HCT116 (cell line): ENCODE measurements at regions not wholly inside any gene's neighbourhood (a gene's known extent, or its start where the extent isn't known, plus 50 kb on each side); places are given as distances from the start of the nearest gene placed in this dataset.

Experiments
- CEBPB ChIP-seq: IDR thresholded peaks from 2 replicates; pipeline ENCODE4 v1.6.1; 2012; ENCODE audit warnings: low read depth
- ELF1 ChIP-seq: IDR thresholded peaks from 2 replicates; pipeline ENCODE4 v1.6.1; 2012; ENCODE audit warnings: low read depth, borderline replicate concordance
- EZH2 ChIP-seq: fragments of 200-600 bp; sonication (generic); IDR thresholded peaks from 2 replicates; pipeline ENCODE4 v1.6.1; 2017; ENCODE audit warnings: antibody characterized with exemption, mixed run types
- EZH2phosphoT487 ChIP-seq: fragments of 200-600 bp; IDR thresholded peaks from 2 replicates; pipeline ENCODE4 v1.6.1; 2018; ENCODE audit warnings: antibody characterized with exemption, borderline replicate concordance
- POLR2AphosphoS5 ChIP-seq: IDR thresholded peaks from 2 replicates; pipeline ENCODE4 v1.6.1; 2011; ENCODE audit warnings: mild to moderate bottlenecking, low read depth, low read length, moderate library complexity
- SIN3A ChIP-seq: IDR thresholded peaks from 2 replicates; pipeline ENCODE4 v1.6.1; 2012; ENCODE audit warnings: low read depth
- ZNF274 ChIP-seq: fragments of 200-500 bp; sonication (Bioruptor generic); IDR thresholded peaks from 2 replicates; pipeline ENCODE4 v1.6.1; 2014; ENCODE audit warnings: mild to moderate bottlenecking, low read depth, low read length, inconsistent platforms
- TF ChIP-seq, protein P1 (sequence below), 3 experiments: fragments of 200-600 bp in 1 of 3; sonication (generic) in 1 of 3; IDR thresholded peaks in 2 of 3; conservative IDR thresholded peaks in 1 of 3; 2 replicates each; pipeline ENCODE4 v1.5.1; 2012 to 2017; ENCODE audit warnings: low read depth in 2 of 3, low read length in 2 of 3, antibody characterized with exemption in 1 of 3, borderline replicate concordance in 1 of 3, control low read depth in 1 of 3, mild to moderate bottlenecking in 1 of 3, mixed read lengths in 1 of 3, mixed run types in 1 of 3, moderate library complexity in 1 of 3; ENCODE audit not compliant: insufficient read depth in 1 of 3
- TF ChIP-seq, protein P2 (sequence below): IDR thresholded peaks from 2 replicates; pipeline ENCODE4 v1.6.1; 2012
- TF ChIP-seq, protein P3 (sequence below): IDR thresholded peaks from 2 replicates; pipeline ENCODE4 v1.6.1; 2011; ENCODE audit warnings: mild to moderate bottlenecking, low read length, moderate library complexity; ENCODE audit not compliant: insufficient replicate concordance; ENCODE audit errors: extremely low read depth
- TF ChIP-seq, protein P4 (sequence below): IDR thresholded peaks from 2 replicates; pipeline ENCODE4 v1.6.1; 2012; ENCODE audit warnings: low read depth

DNA sequence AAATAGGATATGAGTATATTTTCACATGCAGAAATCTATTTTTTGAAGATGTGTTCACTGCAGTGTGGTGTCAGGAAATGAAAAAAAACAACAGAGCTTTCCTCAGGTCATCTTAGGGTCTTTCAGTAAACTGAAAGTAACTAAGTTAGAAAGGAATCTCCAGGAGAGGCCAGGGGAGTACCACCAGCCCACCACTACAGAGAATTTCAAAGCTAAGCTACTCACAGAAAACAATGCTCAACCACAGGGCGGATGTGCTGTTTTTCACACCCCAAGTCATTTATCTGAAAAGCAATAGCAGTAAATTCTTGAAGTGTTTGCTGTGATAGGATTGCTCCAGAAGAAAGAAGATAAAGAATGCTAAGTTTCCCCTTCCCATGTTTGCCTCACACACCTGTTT is 79.0 kb downstream of the IFNG start:
- TF ChIP-seq, protein P1, sequence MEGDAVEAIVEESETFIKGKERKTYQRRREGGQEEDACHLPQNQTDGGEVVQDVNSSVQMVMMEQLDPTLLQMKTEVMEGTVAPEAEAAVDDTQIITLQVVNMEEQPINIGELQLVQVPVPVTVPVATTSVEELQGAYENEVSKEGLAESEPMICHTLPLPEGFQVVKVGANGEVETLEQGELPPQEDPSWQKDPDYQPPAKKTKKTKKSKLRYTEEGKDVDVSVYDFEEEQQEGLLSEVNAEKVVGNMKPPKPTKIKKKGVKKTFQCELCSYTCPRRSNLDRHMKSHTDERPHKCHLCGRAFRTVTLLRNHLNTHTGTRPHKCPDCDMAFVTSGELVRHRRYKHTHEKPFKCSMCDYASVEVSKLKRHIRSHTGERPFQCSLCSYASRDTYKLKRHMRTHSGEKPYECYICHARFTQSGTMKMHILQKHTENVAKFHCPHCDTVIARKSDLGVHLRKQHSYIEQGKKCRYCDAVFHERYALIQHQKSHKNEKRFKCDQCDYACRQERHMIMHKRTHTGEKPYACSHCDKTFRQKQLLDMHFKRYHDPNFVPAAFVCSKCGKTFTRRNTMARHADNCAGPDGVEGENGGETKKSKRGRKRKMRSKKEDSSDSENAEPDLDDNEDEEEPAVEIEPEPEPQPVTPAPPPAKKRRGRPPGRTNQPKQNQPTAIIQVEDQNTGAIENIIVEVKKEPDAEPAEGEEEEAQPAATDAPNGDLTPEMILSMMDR (IDR thresholded peaks at IDR 0.05 in 2 of 3, conservative IDR thresholded peaks at IDR 0.05 in 1 of 3; ENCODE audit: borderline replicate concordance in 1 of 3, insufficient read depth in 1 of 3, low read depth in 2 of 3, low read length in 2 of 3), result no peak
- no peak for TF ChIP-seq ELF1
- TF ChIP-seq, protein P2, sequence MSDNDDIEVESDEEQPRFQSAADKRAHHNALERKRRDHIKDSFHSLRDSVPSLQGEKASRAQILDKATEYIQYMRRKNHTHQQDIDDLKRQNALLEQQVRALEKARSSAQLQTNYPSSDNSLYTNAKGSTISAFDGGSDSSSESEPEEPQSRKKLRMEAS, result no peak
- no peak for TF ChIP-seq EZH2
- no peak for TF ChIP-seq SIN3A
- no peak for TF ChIP-seq POLR2AphosphoS5
- TF ChIP-seq ZNF274, result no peak
- TF ChIP-seq, protein P3, sequence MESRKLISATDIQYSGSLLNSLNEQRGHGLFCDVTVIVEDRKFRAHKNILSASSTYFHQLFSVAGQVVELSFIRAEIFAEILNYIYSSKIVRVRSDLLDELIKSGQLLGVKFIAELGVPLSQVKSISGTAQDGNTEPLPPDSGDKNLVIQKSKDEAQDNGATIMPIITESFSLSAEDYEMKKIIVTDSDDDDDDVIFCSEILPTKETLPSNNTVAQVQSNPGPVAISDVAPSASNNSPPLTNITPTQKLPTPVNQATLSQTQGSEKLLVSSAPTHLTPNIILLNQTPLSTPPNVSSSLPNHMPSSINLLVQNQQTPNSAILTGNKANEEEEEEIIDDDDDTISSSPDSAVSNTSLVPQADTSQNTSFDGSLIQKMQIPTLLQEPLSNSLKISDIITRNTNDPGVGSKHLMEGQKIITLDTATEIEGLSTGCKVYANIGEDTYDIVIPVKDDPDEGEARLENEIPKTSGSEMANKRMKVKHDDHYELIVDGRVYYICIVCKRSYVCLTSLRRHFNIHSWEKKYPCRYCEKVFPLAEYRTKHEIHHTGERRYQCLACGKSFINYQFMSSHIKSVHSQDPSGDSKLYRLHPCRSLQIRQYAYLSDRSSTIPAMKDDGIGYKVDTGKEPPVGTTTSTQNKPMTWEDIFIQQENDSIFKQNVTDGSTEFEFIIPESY, result no peak
- TF ChIP-seq EZH2phosphoT487, result no peak
- TF ChIP-seq, protein P4, sequence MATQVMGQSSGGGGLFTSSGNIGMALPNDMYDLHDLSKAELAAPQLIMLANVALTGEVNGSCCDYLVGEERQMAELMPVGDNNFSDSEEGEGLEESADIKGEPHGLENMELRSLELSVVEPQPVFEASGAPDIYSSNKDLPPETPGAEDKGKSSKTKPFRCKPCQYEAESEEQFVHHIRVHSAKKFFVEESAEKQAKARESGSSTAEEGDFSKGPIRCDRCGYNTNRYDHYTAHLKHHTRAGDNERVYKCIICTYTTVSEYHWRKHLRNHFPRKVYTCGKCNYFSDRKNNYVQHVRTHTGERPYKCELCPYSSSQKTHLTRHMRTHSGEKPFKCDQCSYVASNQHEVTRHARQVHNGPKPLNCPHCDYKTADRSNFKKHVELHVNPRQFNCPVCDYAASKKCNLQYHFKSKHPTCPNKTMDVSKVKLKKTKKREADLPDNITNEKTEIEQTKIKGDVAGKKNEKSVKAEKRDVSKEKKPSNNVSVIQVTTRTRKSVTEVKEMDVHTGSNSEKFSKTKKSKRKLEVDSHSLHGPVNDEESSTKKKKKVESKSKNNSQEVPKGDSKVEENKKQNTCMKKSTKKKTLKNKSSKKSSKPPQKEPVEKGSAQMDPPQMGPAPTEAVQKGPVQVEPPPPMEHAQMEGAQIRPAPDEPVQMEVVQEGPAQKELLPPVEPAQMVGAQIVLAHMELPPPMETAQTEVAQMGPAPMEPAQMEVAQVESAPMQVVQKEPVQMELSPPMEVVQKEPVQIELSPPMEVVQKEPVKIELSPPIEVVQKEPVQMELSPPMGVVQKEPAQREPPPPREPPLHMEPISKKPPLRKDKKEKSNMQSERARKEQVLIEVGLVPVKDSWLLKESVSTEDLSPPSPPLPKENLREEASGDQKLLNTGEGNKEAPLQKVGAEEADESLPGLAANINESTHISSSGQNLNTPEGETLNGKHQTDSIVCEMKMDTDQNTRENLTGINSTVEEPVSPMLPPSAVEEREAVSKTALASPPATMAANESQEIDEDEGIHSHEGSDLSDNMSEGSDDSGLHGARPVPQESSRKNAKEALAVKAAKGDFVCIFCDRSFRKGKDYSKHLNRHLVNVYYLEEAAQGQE, result no peak
- TF ChIP-seq CEBPB, result no peak
